RWPE1 (cell line): ENCODE measurements at regions not wholly inside any gene's neighbourhood (a gene's known extent, or its start where the extent isn't known, plus 50 kb on each side); places are given as distances from the start of the nearest gene placed in this dataset.

Experiments used
- CTCF ChIA-PET: fragments of 350-600 bp; sonication (Branson Sonifier 250); formaldehyde crosslinking; extraction: SDS; loops from one replicate; lab custom pipeline; 2021; lab: Yijun Ruan, JAX
- POLR2A ChIA-PET: fragments of 400-600 bp; formaldehyde crosslinking; extraction: SDS; loops from one replicate; lab custom pipeline; 2020; ENCODE audit warnings: antibody characterized with exemption; ENCODE audit not compliant: low non-redundant PET; lab: Yijun Ruan, JAX
- DNase-seq: peaks from one replicate; pipeline ENCODE4 v3.0.0; 2012; ENCODE audit warnings: low spot score
- H3K27ac ChIP-seq: fragments of 450-650 bp; 2 replicates; pipeline ENCODE4 v1.5.1; 2017
- TF ChIP-seq, protein P1 (sequence below): fragments of 450-650 bp; conservative IDR thresholded peaks from 2 replicates; pipeline ENCODE4 v1.5.1; 2017; ENCODE audit warnings: low read depth, mild to moderate bottlenecking

- no peak for DNase-seq
- CTCF ChIA-PET = no interaction called here
- TF ChIP-seq, protein P1, sequence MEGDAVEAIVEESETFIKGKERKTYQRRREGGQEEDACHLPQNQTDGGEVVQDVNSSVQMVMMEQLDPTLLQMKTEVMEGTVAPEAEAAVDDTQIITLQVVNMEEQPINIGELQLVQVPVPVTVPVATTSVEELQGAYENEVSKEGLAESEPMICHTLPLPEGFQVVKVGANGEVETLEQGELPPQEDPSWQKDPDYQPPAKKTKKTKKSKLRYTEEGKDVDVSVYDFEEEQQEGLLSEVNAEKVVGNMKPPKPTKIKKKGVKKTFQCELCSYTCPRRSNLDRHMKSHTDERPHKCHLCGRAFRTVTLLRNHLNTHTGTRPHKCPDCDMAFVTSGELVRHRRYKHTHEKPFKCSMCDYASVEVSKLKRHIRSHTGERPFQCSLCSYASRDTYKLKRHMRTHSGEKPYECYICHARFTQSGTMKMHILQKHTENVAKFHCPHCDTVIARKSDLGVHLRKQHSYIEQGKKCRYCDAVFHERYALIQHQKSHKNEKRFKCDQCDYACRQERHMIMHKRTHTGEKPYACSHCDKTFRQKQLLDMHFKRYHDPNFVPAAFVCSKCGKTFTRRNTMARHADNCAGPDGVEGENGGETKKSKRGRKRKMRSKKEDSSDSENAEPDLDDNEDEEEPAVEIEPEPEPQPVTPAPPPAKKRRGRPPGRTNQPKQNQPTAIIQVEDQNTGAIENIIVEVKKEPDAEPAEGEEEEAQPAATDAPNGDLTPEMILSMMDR = no peak
- POLR2A ChIA-PET = no interaction called here
- H3K27ac ChIP-seq = no peak overlapping the region
Measured at GRCh38 chr10:106254071-106254470, 910.4 kb downstream of the SORCS1 start.

GRCh38 chr10:106252541-106252940 is 912.0 kb downstream of the SORCS1 start:
- H3K27ac ChIP-seq = no peak overlapping the region
- no peak for DNase-seq
- ChIA-PET POLR2A (no interaction called here), CTCF (no interaction called here)
- TF ChIP-seq, protein P1 = no peak

DNA sequence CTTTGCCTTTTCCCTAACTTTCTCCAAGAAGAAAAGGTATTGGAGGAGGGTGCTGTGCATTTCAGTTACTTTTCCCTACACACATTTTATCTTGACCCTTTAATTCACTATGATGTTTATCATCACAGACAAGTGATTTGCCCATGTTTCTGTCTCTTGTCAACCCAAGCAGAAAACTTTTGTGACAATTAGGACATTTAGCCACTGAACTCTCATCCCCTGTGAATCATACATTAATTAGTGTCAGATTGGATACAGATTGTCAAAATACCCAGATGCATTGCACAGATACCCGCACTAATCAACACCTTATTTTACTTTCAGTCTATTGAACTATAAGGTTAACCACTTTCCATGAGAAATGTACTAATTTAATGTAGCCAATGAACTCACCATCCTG is 912.9 kb downstream of the SORCS1 start:
- ChIA-PET POLR2A (no interaction called here), CTCF (no interaction called here)
- TF ChIP-seq, protein P1 = no peak
- DNase-seq = no peak
- H3K27ac ChIP-seq = no peak overlapping the region

GRCh38 chr10:106242301-106242700 is 922.2 kb downstream of the SORCS1 start:
- DNase-seq = no peak
- POLR2A ChIA-PET = no interaction called here
- TF ChIP-seq, protein P1 = no peak
- no peak overlapping the region for H3K27ac ChIP-seq
- CTCF ChIA-PET = no interaction called here

- H3K27ac ChIP-seq = no peak overlapping the region
- DNase-seq = no peak
- TF ChIP-seq, protein P1 = no peak
- ChIA-PET CTCF (no interaction called here), POLR2A (no interaction called here)
Measured at GRCh38 chr10:106226828-106227227, 937.7 kb downstream of the SORCS1 start.

GRCh38 chr10:106226142-106226541 is 938.4 kb downstream of the SORCS1 start:
- H3K27ac ChIP-seq = no peak overlapping the region
- ChIA-PET CTCF (interaction anchor here (0.6 kb wide), 1 partner anchor 1754 kb away, joined by 3 read pairs; no protein-coding TSS in a partner anchor), POLR2A (no interaction called here)
- TF ChIP-seq, protein P1 = no peak
- no peak for DNase-seq

DNA sequence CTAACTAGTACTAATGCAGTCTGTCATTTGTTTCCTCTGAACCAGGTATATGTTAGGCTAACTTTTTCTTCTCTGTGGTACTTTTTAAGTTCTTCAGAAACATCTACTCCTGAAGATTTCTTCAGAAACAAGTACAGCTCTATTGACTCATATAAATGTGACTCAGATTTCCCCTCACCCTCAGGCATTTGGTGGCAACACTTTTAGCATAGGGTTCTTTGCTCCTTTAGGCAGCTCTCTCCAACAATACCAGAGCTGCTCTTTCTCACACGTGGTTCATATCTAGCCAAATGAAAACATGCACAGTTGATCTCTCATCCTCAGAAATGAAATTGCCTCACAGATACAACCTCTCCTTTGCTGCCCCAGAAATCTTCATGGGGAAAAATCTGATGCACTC is 939.8 kb downstream of the SORCS1 start:
- POLR2A ChIA-PET = no interaction called here
- CTCF ChIA-PET = no interaction called here
- peak; percentile 12 for DNase-seq
- no peak overlapping the region for H3K27ac ChIP-seq
- TF ChIP-seq, protein P1 = no peak
